ENCODE measurements at regions not wholly inside any gene's neighbourhood (a gene's known extent, or its start where the extent isn't known, plus 50 kb on each side); places are given as distances from the start of the nearest gene placed in this dataset.

GRCh38 chr5:160511280-160511929 is 89.8 kb downstream of the PTTG1 start:
- DNase-seq = no peak
